K562 (cell line): ENCODE measurements at regions not wholly inside any gene's neighbourhood (a gene's known extent, or its start where the extent isn't known, plus 50 kb on each side); places are given as distances from the start of the nearest gene placed in this dataset.

Source experiments
- ATAC-seq: fragments of 200-7000 bp; cut with Tn5 transposase; 3 replicates; pipeline ENCODE4 v1.9.1; 2020; ENCODE audit warnings: moderate library complexity
- BruUV-seq: library from RNA; stranded (reverse); fragments of 400-500 nt; replicated peaks from 2 replicates; lab custom pipeline; 2021; lab: Mats Ljungman, UMichigan
- CTCF ChIA-PET: fragments of 300-600 bp; formaldehyde crosslinking; extraction: SDS; loops from one replicate; lab custom pipeline; 2021; ENCODE audit warnings: low intra/inter-chr PET ratio; lab: Yijun Ruan, JAX
- POLR2A ChIA-PET: fragments of 300-600, 350-650 bp; sonication (Branson Sonifier 250); formaldehyde crosslinking; extraction: SDS; loops from one replicate; lab custom pipeline; 2021; ENCODE audit warnings: antibody characterized with exemption, inconsistent platforms; lab: Yijun Ruan, JAX
- DNase-seq, 4 experiments: peaks; one replicate each; pipeline versions ENCODE4 v3.0.0 to v3.0.0-alpha.2; 2011 to 2018; ENCODE audit warnings: low spot score in 3 of 4, mixed read lengths in 3 of 4; ENCODE audit errors: extremely low read depth in 1 of 4
- FAIRE-seq: peaks from 2 replicates; lab custom pipeline; 2011; peaks lifted over from hg19 to GRCh38; lab: Jason Lieb, UNC
- H2AFZ ChIP-seq: 2 replicates; pipeline ENCODE4 v1.6.0; 2011; ENCODE audit warnings: low read depth, low read length, control low read depth, inconsistent platforms
- H3K27ac ChIP-seq: fragments of 200-600 bp; 3 replicates; pipeline ENCODE4 v1.8.0; 2011; ENCODE audit warnings: low read depth, mild to moderate bottlenecking, control low read depth, inconsistent platforms, low read length, moderate library complexity, mixed read lengths; ENCODE audit errors: extremely low read depth
- H3K27me3 ChIP-seq, 2 experiments: fragments of 300-600 bp in 1 of 2; 2 replicates in 1 of 2; 3 replicates in 1 of 2; pipeline versions ENCODE4 v1.6.0 to v1.8.0; 2011; ENCODE audit warnings: inconsistent platforms in 2 of 2, low read length in 2 of 2, mild to moderate bottlenecking in 1 of 2, mixed read lengths in 1 of 2, moderate library complexity in 1 of 2; ENCODE audit not compliant: control insufficient read depth in 2 of 2, insufficient read depth in 2 of 2
- H3K36me3 ChIP-seq: fragments of 300-600 bp; 3 replicates; pipeline ENCODE4 v1.8.0; 2011; ENCODE audit warnings: mild to moderate bottlenecking, low read length, inconsistent platforms; ENCODE audit not compliant: control insufficient read depth, insufficient read depth
- H3K4me1 ChIP-seq, 2 experiments: fragments of 200-600 bp in 1 of 2; replicated peaks in 1 of 2; 2 replicates in 1 of 2; 3 replicates in 1 of 2; pipeline versions ENCODE4 v1.5.1 to v1.8.0; 2011; ENCODE audit warnings: inconsistent platforms in 2 of 2, low read length in 2 of 2, mild to moderate bottlenecking in 1 of 2, mixed read lengths in 1 of 2, moderate library complexity in 1 of 2; ENCODE audit not compliant: control insufficient read depth in 2 of 2, insufficient read depth in 2 of 2
- H3K4me2 ChIP-seq: 2 replicates; pipeline ENCODE4 v1.6.1; 2011; ENCODE audit warnings: low read length, control low read depth, inconsistent platforms, mixed read lengths; ENCODE audit not compliant: insufficient read depth
- H3K4me3 ChIP-seq: fragments of 200-600 bp; sonication (generic), shearing (Covaris generic); 2 replicates; pipeline ENCODE4 v1.5.1; 2016; ENCODE audit warnings: control low read depth, inconsistent platforms
- H3K79me2 ChIP-seq: fragments of 200-600 bp; 3 replicates; pipeline ENCODE4 v1.8.0; 2011; ENCODE audit warnings: low read length, inconsistent platforms; ENCODE audit not compliant: control insufficient read depth, insufficient read depth
- H3K9ac ChIP-seq, 2 experiments: 2 replicates each; pipeline versions ENCODE4 v1.6.0 to v1.6.1; 2011; ENCODE audit warnings: low read depth in 2 of 2, low read length in 2 of 2, control low read depth in 1 of 2, inconsistent platforms in 1 of 2, mild to moderate bottlenecking in 1 of 2, mixed read lengths in 1 of 2; ENCODE audit not compliant: insufficient read depth in 1 of 2
- H3K9me1 ChIP-seq: one replicate; pipeline ENCODE4 v1.6.0; 2011; ENCODE audit warnings: inconsistent platforms, mild to moderate bottlenecking, low read length, moderate library complexity; ENCODE audit not compliant: control insufficient read depth, insufficient read depth
- H3K9me3 ChIP-seq: replicated peaks from 2 replicates; pipeline ENCODE4 v1.5.1; 2011; ENCODE audit warnings: low read depth, low read length, inconsistent platforms; ENCODE audit not compliant: control insufficient read depth, insufficient read depth
- H4K20me1 ChIP-seq: replicated peaks from 2 replicates; pipeline ENCODE4 v1.6.1; 2011; ENCODE audit warnings: low read length, inconsistent platforms, mixed read lengths; ENCODE audit not compliant: control insufficient read depth, insufficient read depth
- CREBBP ChIP-seq: IDR thresholded peaks from one replicate; pipeline ENCODE4 v1.6.1; 2012; ENCODE audit warnings: low read depth, mild to moderate bottlenecking, control low read depth, inconsistent platforms, low read length
- KDM1A ChIP-seq, 2 experiments: fragments of 450-650 bp; IDR thresholded peaks; 2 replicates each; pipeline ENCODE4 v1.6.1; 2016; ENCODE audit warnings: mild to moderate bottlenecking in 2 of 2
- RBM34 ChIP-seq: fragments of 200-400 bp; formaldehyde crosslinking; IDR thresholded peaks from 2 replicates; pipeline ENCODE4 v1.6.1; 2018; ENCODE audit warnings: low read length, borderline replicate concordance; ENCODE audit not compliant: insufficient read depth
- ZNF121 ChIP-seq: sonication (generic); formaldehyde crosslinking; conservative IDR thresholded peaks from 2 replicates; pipeline ENCODE4 v1.8.0; 2022; ENCODE audit warnings: missing genetic modification reagents
- WGBS: fragments of 100-300 bp; shearing (Covaris generic); methylation state at CpG from one replicate; pipeline ENCODE4 v1.1.6; 2016; ENCODE audit warnings: low coverage, mixed read lengths; ENCODE audit not compliant: insufficient coverage; ENCODE audit errors: missing lambda C conversion rate; 5-methylcytosine and 5-hydroxymethylcytosine counted together
- in situ Hi-C: fragments of 300-500 bp; cut with MboI; formaldehyde crosslinking; loops from 4 replicates; pipeline ENCODE4 v1.15.0; 2018; ENCODE audit warnings: inconsistent platforms, mixed read lengths
- intact Hi-C: fragments of 100-400 bp; cut with micrococcal nuclease; formaldehyde crosslinking; loops from 2 replicates; pipeline ENCODE4 v1.14.2; 2022
- TF ChIP-seq, protein P1 (sequence below): sonication (generic); formaldehyde crosslinking; IDR thresholded peaks from 2 replicates; pipeline ENCODE4 v1.8.1; 2022; ENCODE audit warnings: missing genetic modification reagents
- TF ChIP-seq, protein P2 (sequence below): sonication (generic); formaldehyde crosslinking; IDR thresholded peaks from 2 replicates; pipeline ENCODE4 v1.9.0; 2022; ENCODE audit warnings: mild to moderate bottlenecking, missing genetic modification reagents

DNA sequence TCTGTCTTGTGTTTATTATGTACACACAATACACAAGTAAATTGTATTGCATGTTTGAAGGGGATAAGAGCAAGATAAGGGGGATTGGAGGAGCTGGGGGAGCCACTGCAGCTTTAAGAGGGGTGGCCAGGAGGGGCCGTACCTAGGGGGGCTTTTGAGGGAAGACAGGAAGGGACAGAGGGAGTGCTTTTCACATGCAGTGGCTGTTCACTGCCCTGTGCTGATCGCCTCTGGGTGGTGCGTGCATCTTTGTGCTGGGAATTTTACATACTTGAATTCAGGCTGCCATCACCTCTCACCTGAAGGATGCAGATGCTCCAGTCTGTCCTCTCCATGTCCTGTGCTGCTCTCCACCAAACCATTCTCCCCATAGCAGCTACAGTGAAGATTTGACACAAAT lies 179.5 kb downstream of the PTPRU start:
- Histone ChIP-seq H3K9me1 (no peaks in the 10 kb centered on the region), H3K9me3 (no peaks in the 10 kb centered on the region), H3K4me3 (no peak overlapping the region), H3K27ac (no peak overlapping the region), H3K4me2 (no peak overlapping the region), H4K20me1 (peaks cover 7% of the 10 kb centered on the region), H3K9ac (no peak overlapping the region), H3K4me1 (no peaks in the 10 kb centered on the region), H3K36me3 (no peaks in the 10 kb centered on the region), H3K79me2 (no peaks in the 10 kb centered on the region), H3K27me3 (peaks cover 0 to 19% of the 10 kb centered on the region in 2 experiments; a peak in 2 of 5 replicates), H2AFZ (no peak overlapping the region)
- POLR2A ChIA-PET, result interaction anchor here (0.7 kb wide), 1 partner anchor 242 kb away, joined by 3 read pairs; no protein-coding TSS in a partner anchor
- no TSS peak for BruUV-seq
- CTCF ChIA-PET, result no interaction called here
- DNase-seq (no peak), FAIRE-seq (no peak), ATAC-seq (no peak)
- 0% methylated on average over 3 of the region's 3 CpGs for whole genome bisulfite sequencing
- in situ Hi-C loops, result no loop called here
- TF ChIP-seq, protein P1, sequence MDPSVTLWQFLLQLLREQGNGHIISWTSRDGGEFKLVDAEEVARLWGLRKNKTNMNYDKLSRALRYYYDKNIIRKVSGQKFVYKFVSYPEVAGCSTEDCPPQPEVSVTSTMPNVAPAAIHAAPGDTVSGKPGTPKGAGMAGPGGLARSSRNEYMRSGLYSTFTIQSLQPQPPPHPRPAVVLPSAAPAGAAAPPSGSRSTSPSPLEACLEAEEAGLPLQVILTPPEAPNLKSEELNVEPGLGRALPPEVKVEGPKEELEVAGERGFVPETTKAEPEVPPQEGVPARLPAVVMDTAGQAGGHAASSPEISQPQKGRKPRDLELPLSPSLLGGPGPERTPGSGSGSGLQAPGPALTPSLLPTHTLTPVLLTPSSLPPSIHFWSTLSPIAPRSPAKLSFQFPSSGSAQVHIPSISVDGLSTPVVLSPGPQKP (CRISPR knock-in tag), result no peak
- TF ChIP-seq ZNF121, result no peak
- TF ChIP-seq KDM1A (IDR thresholded peaks at IDR 0.05), result no peak
- no peak for TF ChIP-seq RBM34
- TF ChIP-seq, protein P2, sequence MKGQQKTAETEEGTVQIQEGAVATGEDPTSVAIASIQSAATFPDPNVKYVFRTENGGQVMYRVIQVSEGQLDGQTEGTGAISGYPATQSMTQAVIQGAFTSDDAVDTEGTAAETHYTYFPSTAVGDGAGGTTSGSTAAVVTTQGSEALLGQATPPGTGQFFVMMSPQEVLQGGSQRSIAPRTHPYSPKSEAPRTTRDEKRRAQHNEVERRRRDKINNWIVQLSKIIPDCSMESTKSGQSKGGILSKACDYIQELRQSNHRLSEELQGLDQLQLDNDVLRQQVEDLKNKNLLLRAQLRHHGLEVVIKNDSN (CRISPR knock-in tag), result no peak
- TF ChIP-seq CREBBP, result no peak
- intact Hi-C loops, result no loop called here
